ENCODE measurements at regions not wholly inside any gene's neighbourhood (a gene's known extent, or its start where the extent isn't known, plus 50 kb on each side); places are given as distances from the start of the nearest gene placed in this dataset.

DNA sequence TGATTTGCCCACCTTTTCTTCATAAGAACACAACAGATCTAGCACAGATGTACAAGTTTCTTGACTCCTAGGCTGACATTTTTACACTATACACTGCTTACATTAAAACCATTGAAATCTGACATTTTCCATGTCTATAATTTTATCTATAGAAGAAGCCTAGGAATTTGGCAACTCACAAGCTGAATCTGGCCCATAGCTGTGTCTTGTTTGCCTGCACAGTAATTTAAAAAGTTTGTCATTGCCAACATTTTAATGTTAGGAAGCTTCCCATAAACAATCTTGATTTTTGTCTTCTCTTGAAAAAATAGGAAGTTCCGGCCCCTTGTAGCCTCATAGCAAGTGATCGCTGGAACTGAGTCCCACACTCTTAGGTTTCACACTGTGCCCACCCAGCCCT lies 394.6 kb upstream of the AZI2 start:
- no peak overlapping the region for H2BK5ac ChIP-seq (ENCODE audit: low read depth, low read length)
- H3K23me2 ChIP-seq (ENCODE audit: low read depth, low read length): no peaks in the 10 kb centered on the region; the same call in 1 of the 2 replicates
- H3K79me1 ChIP-seq (ENCODE audit: low read depth, low read length): no peaks in the 10 kb centered on the region
- no peak overlapping the region for H4K91ac ChIP-seq (replicated peaks; ENCODE audit: insufficient read length, low read length)
- H3K56ac ChIP-seq (replicated peaks; ENCODE audit: insufficient read length, low read depth, low read length): no peak overlapping the region
- no peak overlapping the region for H4K8ac ChIP-seq (ENCODE audit: extremely low read depth, insufficient read depth, low read length)
- H2AK5ac ChIP-seq (ENCODE audit: low read depth, low read length): no peak overlapping the region
- H3K36me3 ChIP-seq (ENCODE audit: control insufficient read depth in 2 of 4, insufficient read depth in 4 of 4, low read length in 3 of 4): no peaks in the 10 kb centered on the region
- no peaks in the 10 kb centered on the region for H3K79me2 ChIP-seq (ENCODE audit: control insufficient read depth in 1 of 2, insufficient read depth in 2 of 2, low read length in 2 of 2)
- no peak overlapping the region for H3K9ac ChIP-seq (replicated peaks in 1 of 4; ENCODE audit: extremely low read depth in 1 of 4, low read depth in 3 of 4, low read length in 3 of 4)
- H3K9me3 ChIP-seq (ENCODE audit: insufficient read depth in 2 of 2, low read depth in 1 of 2, low read length in 1 of 2): no peaks in the 10 kb centered on the region
- no peak overlapping the region for H3K27ac ChIP-seq (ENCODE audit: low read depth, low read length)
- no peak overlapping the region for H4K5ac ChIP-seq (ENCODE audit: insufficient read length, low read depth, low read length)
- H3K23ac ChIP-seq (ENCODE audit: insufficient read length): no peak overlapping the region
- H2AFZ ChIP-seq (ENCODE audit: low read length): no peak overlapping the region
- H3K4me2 ChIP-seq (ENCODE audit: insufficient read depth in 1 of 2, low read depth in 2 of 2, low read length in 2 of 2): no peak overlapping the region
- no peak overlapping the region for H3K14ac ChIP-seq (ENCODE audit: insufficient read length)
- DNase-seq (ENCODE audit: low read depth in 1 of 2, low spot score in 2 of 2) (no peak), FAIRE-seq (no peak)
- no peak overlapping the region for H2BK20ac ChIP-seq (ENCODE audit: low read length)
- no peak overlapping the region for H2BK12ac ChIP-seq (ENCODE audit: low read depth, low read length)
- ChIA-PET POLR2A (ENCODE audit: partially characterized antibody) (no interaction called here), CTCF (ENCODE audit: partially characterized antibody) (no interaction called here)
- no peak overlapping the region for H3K4me3 ChIP-seq (ENCODE audit: extremely low read depth in 1 of 4, insufficient read depth in 2 of 4, low read depth in 3 of 4, low read length in 4 of 4)
- no peak overlapping the region for H2BK120ac ChIP-seq (replicated peaks; ENCODE audit: low read depth, low read length)
- no peaks in the 10 kb centered on the region for H3K27me3 ChIP-seq (replicated peaks in 1 of 4; ENCODE audit: control insufficient read depth in 3 of 4, extremely low read depth in 1 of 4, insufficient read depth in 3 of 4, low read length in 3 of 4)
- no peak overlapping the region for H3K18ac ChIP-seq (ENCODE audit: extremely low read depth, low read length)
- WGBS, 2 experiments (ENCODE audit: extremely low coverage in 1 of 2, insufficient coverage in 1 of 2, insufficient read length in 1 of 2, insufficient replicate concordance in 2 of 2, low coverage in 1 of 2, low lambda C conversion rate in 2 of 2, missing lambda C conversion rate in 1 of 2): 81% methylated on average over 2 of the region's 2 CpGs; no CpG with 5 or more reads in 1 of the 2 experiments
- H2BK15ac ChIP-seq (ENCODE audit: low read length): no peak overlapping the region
- H4K20me1 ChIP-seq (replicated peaks in 1 of 2; ENCODE audit: control insufficient read depth in 1 of 2, insufficient read depth in 2 of 2, low read length in 2 of 2): peaks cover 0 to 1% of the 10 kb centered on the region in 2 experiments
- H3K4ac ChIP-seq (replicated peaks; ENCODE audit: insufficient read length, low read depth, low read length): no peak overlapping the region
- H3K4me1 ChIP-seq (replicated peaks in 1 of 4; ENCODE audit: control insufficient read depth in 3 of 4, insufficient read depth in 4 of 4, low read length in 3 of 4): no peaks in the 10 kb centered on the region
- TF ChIP-seq BCL11A (IDR thresholded peaks at IDR 0.05; ENCODE audit: low read depth in 2 of 2, low read length in 2 of 2) (no peak), BACH1 (IDR thresholded peaks at IDR 0.05; ENCODE audit: low read length) (no peak), SP2 (IDR thresholded peaks at IDR 0.05; ENCODE audit: low read length) (no peak), SIX5 (IDR thresholded peaks at IDR 0.05; ENCODE audit: low read depth, low read length) (no peak), RBBP5 (IDR thresholded peaks at IDR 0.05; ENCODE audit: borderline replicate concordance, low read depth, low read length) (no peak), RAD21 (IDR thresholded peaks at IDR 0.05 in 1 of 2, conservative IDR thresholded peaks at IDR 0.05 in 1 of 2; ENCODE audit: low read depth in 2 of 2, low read length in 2 of 2) (no peak), CBX8 (IDR thresholded peaks at IDR 0.05; ENCODE audit: borderline replicate concordance, low read depth, low read length) (no peak), YY1 (IDR thresholded peaks at IDR 0.05; ENCODE audit: low read depth, low read length) (no peak), JUN (IDR thresholded peaks at IDR 0.05; ENCODE audit: low read depth, low read length) (no peak), KDM4A (IDR thresholded peaks at IDR 0.05; ENCODE audit: low read depth, low read length, severe bottlenecking) (no peak), TAF7 (optimal IDR thresholded peaks at IDR 0.05; ENCODE audit: borderline replicate concordance, low read depth, low read length) (no peak), GABPA (IDR thresholded peaks at IDR 0.05; ENCODE audit: borderline replicate concordance, insufficient read depth, low read length) (no peak), KDM5A (IDR thresholded peaks at IDR 0.05; ENCODE audit: low read length) (no peak)
- TF ChIP-seq, protein P1, sequence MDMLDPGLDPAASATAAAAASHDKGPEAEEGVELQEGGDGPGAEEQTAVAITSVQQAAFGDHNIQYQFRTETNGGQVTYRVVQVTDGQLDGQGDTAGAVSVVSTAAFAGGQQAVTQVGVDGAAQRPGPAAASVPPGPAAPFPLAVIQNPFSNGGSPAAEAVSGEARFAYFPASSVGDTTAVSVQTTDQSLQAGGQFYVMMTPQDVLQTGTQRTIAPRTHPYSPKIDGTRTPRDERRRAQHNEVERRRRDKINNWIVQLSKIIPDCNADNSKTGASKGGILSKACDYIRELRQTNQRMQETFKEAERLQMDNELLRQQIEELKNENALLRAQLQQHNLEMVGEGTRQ (IDR thresholded peaks at IDR 0.05; ENCODE audit: low read length): no peak

All from H1 (cell line).